H9 (cell line): ENCODE measurements at regions not wholly inside any gene's neighbourhood (a gene's known extent, or its start where the extent isn't known, plus 50 kb on each side); places are given as distances from the start of the nearest gene placed in this dataset.

ENCODE experiments used
- DNase-seq: peaks from one replicate; pipeline ENCODE4 v3.0.0-alpha.2; 2017
- H2AFZ ChIP-seq: one replicate; pipeline ENCODE4 v1.6.1; 2013; ENCODE audit warnings: mild to moderate bottlenecking, low read length, control low read depth, moderate library complexity
- H2AK5ac ChIP-seq: 2 replicates; pipeline ENCODE4 v1.6.1; 2013; ENCODE audit warnings: low read length, control low read depth, mixed read lengths; ENCODE audit not compliant: insufficient read length
- H2BK120ac ChIP-seq: one replicate; pipeline ENCODE4 v1.6.1; 2013; ENCODE audit warnings: low read depth, mild to moderate bottlenecking, low read length, control low read depth, inconsistent platforms; ENCODE audit not compliant: poor library complexity, severe bottlenecking
- H2BK12ac ChIP-seq: 2 replicates; pipeline ENCODE4 v1.6.1; 2013; ENCODE audit warnings: low read length, control low read depth, mixed read lengths, low read depth; ENCODE audit not compliant: insufficient read length
- H2BK15ac ChIP-seq: 2 replicates; pipeline ENCODE4 v1.6.1; 2013; ENCODE audit warnings: low read depth, low read length, control low read depth
- H2BK20ac ChIP-seq: one replicate; pipeline ENCODE4 v1.6.1; 2013; ENCODE audit warnings: low read depth, mild to moderate bottlenecking, low read length, control low read depth, inconsistent platforms; ENCODE audit not compliant: poor library complexity, severe bottlenecking
- H2BK5ac ChIP-seq: 2 replicates; pipeline ENCODE4 v1.6.1; 2013; ENCODE audit warnings: low read length, control low read depth, mixed read lengths; ENCODE audit not compliant: insufficient read length
- H3K14ac ChIP-seq: 2 replicates; pipeline ENCODE4 v1.6.1; 2013; ENCODE audit warnings: low read length, control low read depth; ENCODE audit not compliant: insufficient read depth
- H3K18ac ChIP-seq: 2 replicates; pipeline ENCODE4 v1.6.1; 2013; ENCODE audit warnings: low read depth, mild to moderate bottlenecking, mixed read lengths, low read length, control low read depth; ENCODE audit not compliant: insufficient read length
- H3K23ac ChIP-seq: 2 replicates; pipeline ENCODE4 v1.6.1; 2013; ENCODE audit warnings: low read length, control low read depth, mixed read lengths, low read depth; ENCODE audit not compliant: insufficient read length
- H3K23me2 ChIP-seq: 2 replicates; pipeline ENCODE4 v1.6.1; 2013; ENCODE audit warnings: low read depth, mild to moderate bottlenecking, mixed read lengths, low read length, control low read depth; ENCODE audit not compliant: insufficient read length, poor library complexity, severe bottlenecking
- H3K27ac ChIP-seq: 2 replicates; pipeline ENCODE4 v1.5.1; 2013; ENCODE audit warnings: low read length, control low read depth, mixed read lengths, low read depth; ENCODE audit not compliant: insufficient read length
- H3K27me3 ChIP-seq: 2 replicates; pipeline ENCODE4 v1.6.1; 2013; ENCODE audit warnings: low read length, control low read depth, inconsistent platforms; ENCODE audit not compliant: insufficient read depth
- H3K4ac ChIP-seq: 2 replicates; pipeline ENCODE4 v1.6.1; 2013; ENCODE audit warnings: low read depth, mild to moderate bottlenecking, control low read depth, inconsistent platforms, low read length, moderate library complexity
- H3K4me1 ChIP-seq: 2 replicates; pipeline ENCODE4 v1.6.1; 2013; ENCODE audit warnings: low read length, control low read depth, inconsistent platforms; ENCODE audit not compliant: insufficient read depth
- H3K4me2 ChIP-seq: 2 replicates; pipeline ENCODE4 v1.6.1; 2013; ENCODE audit warnings: low read length, control low read depth, mixed read lengths; ENCODE audit not compliant: insufficient read length, insufficient read depth
- H3K56ac ChIP-seq: 2 replicates; pipeline ENCODE4 v1.6.1; 2013; ENCODE audit warnings: low read depth, mild to moderate bottlenecking, mixed read lengths, low read length, control low read depth; ENCODE audit not compliant: insufficient read length
- H3K79me1 ChIP-seq: 2 replicates; pipeline ENCODE4 v1.6.1; 2013; ENCODE audit warnings: low read depth, mild to moderate bottlenecking, moderate library complexity, low read length, control low read depth, inconsistent platforms; ENCODE audit not compliant: insufficient read depth, poor library complexity, severe bottlenecking
- H3K79me2 ChIP-seq: 2 replicates; pipeline ENCODE4 v1.6.1; 2013; ENCODE audit warnings: low read length, control low read depth, inconsistent platforms; ENCODE audit not compliant: insufficient read depth
- H3K9ac ChIP-seq: 2 replicates; pipeline ENCODE4 v1.6.1; 2013; ENCODE audit warnings: low read length, control low read depth, mixed read lengths; ENCODE audit not compliant: insufficient read length; ENCODE audit errors: extremely low read depth
- H3K9me3 ChIP-seq: one replicate; pipeline ENCODE4 v1.6.1; 2013; ENCODE audit warnings: low read depth, low read length, inconsistent platforms; ENCODE audit not compliant: control insufficient read depth
- H3T11ph ChIP-seq: one replicate; pipeline ENCODE4 v1.6.1; 2013; ENCODE audit warnings: mild to moderate bottlenecking, low read length, control low read depth, inconsistent platforms
- H4K20me1 ChIP-seq: one replicate; pipeline ENCODE4 v1.6.1; 2013; ENCODE audit not compliant: control insufficient read depth, insufficient read length, insufficient read depth
- H4K5ac ChIP-seq: 2 replicates; pipeline ENCODE4 v1.6.1; 2013; ENCODE audit warnings: low read depth, mild to moderate bottlenecking, mixed read lengths, low read length, control low read depth; ENCODE audit not compliant: insufficient read length
- H4K8ac ChIP-seq: replicated peaks from 2 replicates; pipeline ENCODE4 v1.6.1; 2013; ENCODE audit warnings: low read length, control low read depth, mixed read lengths, low read depth; ENCODE audit not compliant: insufficient read length
- H4K91ac ChIP-seq: 2 replicates; pipeline ENCODE4 v1.6.1; 2013; ENCODE audit warnings: low read depth, mild to moderate bottlenecking, moderate library complexity, mixed read lengths, low read length, control low read depth; ENCODE audit not compliant: insufficient read length
- H3K27ac Mint-ChIP-seq, 3 experiments: 2 replicates in 2 of 3; 3 replicates in 1 of 3; pipeline ENCODE4 v1.8.0; 2020 to 2021; ENCODE audit warnings: mixed read lengths in 3 of 3, mild to moderate bottlenecking in 1 of 3, moderate library complexity in 1 of 3
- H3K27me3 Mint-ChIP-seq: 2 replicates; pipeline ENCODE4 v1.8.0; 2021; ENCODE audit warnings: low read depth, mild to moderate bottlenecking, moderate library complexity, mixed read lengths
- H3K36me3 Mint-ChIP-seq, 3 experiments: 2 replicates in 2 of 3; 3 replicates in 1 of 3; pipeline ENCODE4 v1.8.0; 2020 to 2021; ENCODE audit warnings: low read depth in 3 of 3, mixed read lengths in 3 of 3; ENCODE audit not compliant: insufficient read depth in 1 of 3
- H3K4me1 Mint-ChIP-seq, 2 experiments: 2 replicates each; pipeline ENCODE4 v1.8.0; 2020; ENCODE audit warnings: mixed read lengths in 2 of 2
- H3K4me3 Mint-ChIP-seq, 2 experiments: 2 replicates in 1 of 2; 3 replicates in 1 of 2; pipeline ENCODE4 v1.8.0; 2020 to 2021; ENCODE audit warnings: mild to moderate bottlenecking in 2 of 2, mixed read lengths in 2 of 2, moderate library complexity in 1 of 2
- H3K9me3 Mint-ChIP-seq, 2 experiments: 2 replicates in 1 of 2; 3 replicates in 1 of 2; pipeline ENCODE4 v1.8.0; 2020; ENCODE audit warnings: mild to moderate bottlenecking in 2 of 2, mixed read lengths in 2 of 2, moderate library complexity in 1 of 2
- CTCF ChIP-seq: fragments of 200-600 bp; sonication (generic); conservative IDR thresholded peaks from 3 replicates; pipeline ENCODE4 v1.8.0; 2021; ENCODE audit warnings: antibody characterized with exemption, mild to moderate bottlenecking
- WGBS: extraction: QIAGEN DNeasy Blood & Tissue Kit; methylation state at CpG from one replicate; pipeline ENCODE4 v1.1.7; 2013; ENCODE audit warnings: missing lambda C conversion rate, low lambda C conversion rate, mixed read lengths; ENCODE audit not compliant: insufficient read length; ENCODE audit errors: extremely low coverage; 5-methylcytosine and 5-hydroxymethylcytosine counted together

DNA sequence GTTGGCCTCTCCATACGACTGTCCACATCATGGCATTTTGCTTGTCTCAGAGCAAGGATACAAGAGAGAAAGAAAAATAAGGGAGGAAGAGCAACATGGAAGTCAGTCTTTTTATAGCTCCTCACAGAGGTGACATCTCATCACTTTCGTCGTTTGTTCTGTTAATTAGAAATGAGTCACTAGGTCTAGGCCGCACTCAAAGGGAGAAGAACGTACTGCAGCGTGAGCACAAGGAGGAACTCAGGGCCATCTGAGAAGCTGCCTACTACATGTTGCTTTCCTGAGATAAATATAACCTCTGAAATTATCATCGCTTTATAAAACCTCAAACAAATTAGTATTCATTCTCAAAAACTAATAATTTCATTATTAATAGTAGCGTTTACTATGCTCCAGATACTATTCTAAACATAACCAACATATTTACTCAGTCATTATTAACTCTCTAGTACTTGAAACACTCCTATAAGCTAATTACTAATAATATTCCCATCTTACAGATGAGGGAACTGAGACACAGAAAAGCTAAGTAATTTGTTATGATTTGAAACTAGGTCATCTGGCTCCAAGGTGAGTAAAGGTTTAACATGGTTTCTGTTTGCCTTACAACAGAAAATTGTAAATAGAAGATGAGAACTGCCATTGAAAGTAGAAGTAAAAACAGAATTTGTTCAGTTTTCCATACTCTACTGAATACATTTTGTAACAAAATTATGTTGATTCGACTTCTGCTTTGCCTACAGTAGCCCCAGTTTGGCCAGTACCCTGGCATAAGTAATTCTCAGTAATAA is 213.2 kb upstream of the UGT8 start:
- Histone ChIP-seq H3K14ac (no peak overlapping the region), H3K9me3 (no peaks in the 10 kb centered on the region), H3K18ac (no peak overlapping the region), H4K20me1 (no peaks in the 10 kb centered on the region), H2AFZ (peak overlapping the region; percentile 48), H3K79me1 (no peaks in the 10 kb centered on the region), H4K91ac (no peak overlapping the region), H2AK5ac (no peak overlapping the region), H2BK20ac (no peak overlapping the region), H3K23me2 (no peaks in the 10 kb centered on the region), H3K79me2 (no peaks in the 10 kb centered on the region), H3K4me2 (no peak overlapping the region), H2BK12ac (no peak overlapping the region), H2BK5ac (no peak overlapping the region), H3K56ac (no peak overlapping the region), H4K5ac (no peak overlapping the region), H3K23ac (no peak overlapping the region), H2BK120ac (no peak overlapping the region), H3T11ph (no peak overlapping the region), H2BK15ac (no peak overlapping the region), H4K8ac (no peak overlapping the region), H3K4ac (no peak overlapping the region), H3K9ac (no peak overlapping the region), H3K27me3 (no peaks in the 10 kb centered on the region), H3K27ac (no peak overlapping the region), H3K4me1 (no peaks in the 10 kb centered on the region; the same call in 1 of the 2 replicates)
- Mint-ChIP-seq H3K27ac (no peak overlapping the region), H3K4me1 (peaks cover 0 to 14% of the 10 kb centered on the region in 2 experiments; a peak in 2 of 4 replicates), H3K4me3 (no peak overlapping the region), H3K9me3 (peaks cover 0 to 3% of the 10 kb centered on the region in 2 experiments; a peak in 1 of 5 replicates), H3K36me3 (no peaks in the 10 kb centered on the region; a peak in 2 of 7 replicates), H3K27me3 (no peaks in the 10 kb centered on the region)
- no peak for TF ChIP-seq CTCF
- no peak for DNase-seq
- WGBS: 100% methylated on average over 2 of the region's 9 CpGs
